PC-9 (cell line): ENCODE measurements at regions not wholly inside any gene's neighbourhood (a gene's known extent, or its start where the extent isn't known, plus 50 kb on each side); places are given as distances from the start of the nearest gene placed in this dataset.

Source experiments
- BruUV-seq: library from RNA; stranded (reverse); fragments of 400-500 nt; replicated peaks from 2 replicates; lab custom pipeline; 2021; lab: Mats Ljungman, UMichigan
- CTCF ChIA-PET: fragments of 300-600 bp; sonication (Branson Sonifier 250); formaldehyde crosslinking; loops from one replicate; lab custom pipeline; 2022; ENCODE audit warnings: antibody characterized with exemption; lab: Charles Lee
- POLR2A ChIA-PET: fragments of 300-600 bp; sonication (Branson Sonifier 250); formaldehyde crosslinking; loops from one replicate; lab custom pipeline; 2022; ENCODE audit warnings: antibody characterized with exemption; ENCODE audit not compliant: unreplicated experiment; lab: Charles Lee
- DNase-seq, 2 experiments: peaks; one replicate each; pipeline versions ENCODE4 v3.0.0 to v3.0.0-alpha.2; 2015 to 2022; ENCODE audit warnings: mixed read lengths in 1 of 2
- H2AFZ ChIP-seq: fragments of 200-600 bp; sonication (generic); 2 replicates; pipeline ENCODE4 v1.8.1; 2017; ENCODE audit warnings: antibody characterized with exemption
- H3F3A ChIP-seq: fragments of 200-600 bp; sonication (generic); 2 replicates; pipeline ENCODE4 v1.8.1; 2017; ENCODE audit warnings: antibody characterized with exemption, mild to moderate bottlenecking, low read depth; ENCODE audit not compliant: insufficient read depth
- H3K27ac ChIP-seq: fragments of 200-600 bp; sonication (generic); 2 replicates; pipeline ENCODE4 v1.6.1; 2016; ENCODE audit warnings: mixed run types
- H3K27me3 ChIP-seq: fragments of 200-600 bp; sonication (generic); 2 replicates; pipeline ENCODE4 v1.6.1; 2016; ENCODE audit warnings: low read depth, mixed run types; ENCODE audit not compliant: insufficient read depth
- H3K36me3 ChIP-seq: fragments of 200-600 bp; sonication (generic); 2 replicates; pipeline ENCODE4 v1.6.1; 2016; ENCODE audit warnings: low read depth, mixed run types
- H3K4me1 ChIP-seq: fragments of 200-600 bp; sonication (generic); replicated peaks from 2 replicates; pipeline ENCODE4 v1.6.1; 2016; ENCODE audit warnings: mixed run types; ENCODE audit not compliant: insufficient read depth
- H3K4me2 ChIP-seq: fragments of 200-600 bp; sonication (generic); 2 replicates; pipeline ENCODE4 v1.6.1; 2017; ENCODE audit warnings: mixed run types
- H3K4me3 ChIP-seq: fragments of 200-600 bp; sonication (generic); 2 replicates; pipeline ENCODE4 v1.6.1; 2016; ENCODE audit warnings: mixed run types
- H3K79me2 ChIP-seq: fragments of 200-600 bp; sonication (generic); 2 replicates; pipeline ENCODE4 v1.6.1; 2017; ENCODE audit warnings: low read depth, mixed run types
- H3K9me2 ChIP-seq: fragments of 200-600 bp; sonication (generic); 2 replicates; pipeline ENCODE4 v1.8.1; 2017; ENCODE audit warnings: mild to moderate bottlenecking; ENCODE audit not compliant: insufficient read depth
- H3K9me3 ChIP-seq: fragments of 200-600 bp; sonication (generic); 2 replicates; pipeline ENCODE4 v1.8.1; 2016; ENCODE audit warnings: low read depth; ENCODE audit not compliant: insufficient read depth
- H4K20me1 ChIP-seq: fragments of 200-600 bp; sonication (generic); 2 replicates; pipeline ENCODE4 v1.8.1; 2017; ENCODE audit not compliant: insufficient read depth
- EZH2 ChIP-seq: fragments of 200-600 bp; sonication (generic); IDR thresholded peaks from 2 replicates; pipeline ENCODE4 v1.8.0; 2017; ENCODE audit warnings: antibody characterized with exemption, low read depth
- intact Hi-C: fragments of 100-400 bp; cut with micrococcal nuclease; formaldehyde crosslinking; loops from one replicate; pipeline ENCODE4 v1.10.0; 2022; ENCODE audit not compliant: unreplicated experiment
- TF ChIP-seq, protein P1 (sequence below): fragments of 200-600 bp; sonication (generic); conservative IDR thresholded peaks from 2 replicates; pipeline ENCODE4 v1.6.1; 2017; ENCODE audit warnings: mixed run types, antibody characterized with exemption, mild to moderate bottlenecking, moderate library complexity

GRCh38 chr4:126180642-126181041 is 865.9 kb downstream of the FAT4 start:
- Histone ChIP-seq H3K27ac (no peak overlapping the region), H3K9me3 (no peaks in the 10 kb centered on the region), H3K4me3 (no peak overlapping the region), H3K9me2 (peaks cover under 1% of the 10 kb centered on the region; the same call in 1 of the 2 replicates), H4K20me1 (no peaks in the 10 kb centered on the region), H3K79me2 (no peaks in the 10 kb centered on the region), H3K4me2 (no peak overlapping the region), H3K36me3 (no peaks in the 10 kb centered on the region), H3K4me1 (no peaks in the 10 kb centered on the region), H3F3A (no peaks in the 10 kb centered on the region), H2AFZ (no peak overlapping the region), H3K27me3 (no peaks in the 10 kb centered on the region)
- CTCF ChIA-PET, result interaction anchor here (0.7 kb wide), 1 partner anchor 419 kb away, joined by 3 read pairs; no protein-coding TSS in a partner anchor
- intact Hi-C loops, result no loop called here
- POLR2A ChIA-PET, result no interaction called here
- no TSS peak for BruUV-seq
- no peak for DNase-seq
- TF ChIP-seq EZH2, result no peak
- TF ChIP-seq, protein P1, sequence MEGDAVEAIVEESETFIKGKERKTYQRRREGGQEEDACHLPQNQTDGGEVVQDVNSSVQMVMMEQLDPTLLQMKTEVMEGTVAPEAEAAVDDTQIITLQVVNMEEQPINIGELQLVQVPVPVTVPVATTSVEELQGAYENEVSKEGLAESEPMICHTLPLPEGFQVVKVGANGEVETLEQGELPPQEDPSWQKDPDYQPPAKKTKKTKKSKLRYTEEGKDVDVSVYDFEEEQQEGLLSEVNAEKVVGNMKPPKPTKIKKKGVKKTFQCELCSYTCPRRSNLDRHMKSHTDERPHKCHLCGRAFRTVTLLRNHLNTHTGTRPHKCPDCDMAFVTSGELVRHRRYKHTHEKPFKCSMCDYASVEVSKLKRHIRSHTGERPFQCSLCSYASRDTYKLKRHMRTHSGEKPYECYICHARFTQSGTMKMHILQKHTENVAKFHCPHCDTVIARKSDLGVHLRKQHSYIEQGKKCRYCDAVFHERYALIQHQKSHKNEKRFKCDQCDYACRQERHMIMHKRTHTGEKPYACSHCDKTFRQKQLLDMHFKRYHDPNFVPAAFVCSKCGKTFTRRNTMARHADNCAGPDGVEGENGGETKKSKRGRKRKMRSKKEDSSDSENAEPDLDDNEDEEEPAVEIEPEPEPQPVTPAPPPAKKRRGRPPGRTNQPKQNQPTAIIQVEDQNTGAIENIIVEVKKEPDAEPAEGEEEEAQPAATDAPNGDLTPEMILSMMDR, result no peak

DNA sequence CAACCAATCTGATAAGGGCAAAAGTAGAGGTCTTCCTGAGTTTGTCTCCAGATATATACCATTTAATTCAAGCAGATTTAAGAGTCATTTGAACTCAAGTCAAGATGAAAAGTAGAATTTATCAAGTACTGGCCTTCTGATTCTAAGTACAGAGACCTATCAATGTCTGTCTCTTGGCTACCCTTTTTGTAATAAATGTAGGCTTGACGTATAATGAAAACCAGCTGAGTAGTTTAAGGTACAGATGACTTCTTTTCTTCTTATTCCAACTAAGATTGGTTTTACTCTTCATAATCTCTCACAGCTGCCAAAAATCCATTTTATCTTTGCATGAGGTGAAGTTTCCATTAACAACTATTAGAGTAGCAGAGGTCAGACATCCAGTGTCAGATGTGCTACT is 867.6 kb downstream of the FAT4 start:
- H2AFZ ChIP-seq, result no peak overlapping the region

DNA sequence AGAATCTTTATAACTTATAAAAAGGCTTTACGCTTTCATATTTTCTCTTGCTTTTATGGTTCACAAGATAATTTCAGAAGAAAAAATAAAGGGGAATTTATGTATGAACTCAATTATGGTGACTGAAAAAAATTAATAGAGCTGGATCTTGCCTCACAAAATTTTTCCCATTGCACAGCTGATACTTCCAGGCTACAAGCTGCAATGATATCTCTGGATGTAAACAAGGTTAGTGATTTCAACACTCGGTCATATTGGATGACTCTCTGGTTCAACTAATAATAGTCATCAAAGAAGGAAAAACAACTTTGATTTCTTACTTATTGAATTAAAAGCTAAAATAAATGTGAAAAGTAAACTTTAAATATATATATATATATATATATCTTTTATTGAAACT is 868.0 kb downstream of the FAT4 start:
- H3K27ac ChIP-seq, result no peak overlapping the region

More for the DNA sequence above, 867.6 kb downstream of the FAT4 start:
- BruUV-seq, result no TSS peak
- TF ChIP-seq, protein P1, result no peak
- TF ChIP-seq EZH2, result no peak
- Histone ChIP-seq H3K9me3 (no peaks in the 10 kb centered on the region), H3K9me2 (no peaks in the 10 kb centered on the region), H4K20me1 (no peaks in the 10 kb centered on the region), H3K36me3 (no peaks in the 10 kb centered on the region), H3K4me3 (no peak overlapping the region), H3K79me2 (no peaks in the 10 kb centered on the region), H3K4me1 (no peaks in the 10 kb centered on the region), H3K27me3 (no peaks in the 10 kb centered on the region), H3K4me2 (no peak overlapping the region), H3F3A (no peaks in the 10 kb centered on the region), H3K27ac (no peak overlapping the region)
- ChIA-PET CTCF (no interaction called here), POLR2A (no interaction called here)
- DNase-seq, result no peak
- intact Hi-C loops, result no loop called here

DNA sequence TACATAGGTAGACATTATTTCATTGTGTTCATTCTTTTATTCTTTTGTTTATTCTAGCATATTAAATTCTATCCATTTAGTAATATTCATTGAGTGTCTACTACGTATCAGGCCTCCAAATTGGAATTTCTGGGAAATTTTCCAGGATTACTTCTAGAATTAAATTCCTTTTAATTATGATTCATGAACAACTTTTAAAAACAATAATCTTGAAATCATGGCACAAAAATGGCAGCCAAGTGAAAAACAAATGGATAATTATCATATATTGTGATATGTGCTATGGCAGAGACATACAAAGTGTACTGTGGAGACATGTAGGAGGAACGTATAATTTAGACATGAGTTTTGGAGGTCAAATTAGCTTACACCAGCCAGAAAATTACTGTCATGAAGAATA is 868.5 kb downstream of the FAT4 start:
- TF ChIP-seq, protein P1, result no peak
- TF ChIP-seq EZH2, result no peak
- Histone ChIP-seq H3K36me3 (no peaks in the 10 kb centered on the region), H3K27ac (no peak overlapping the region), H3F3A (no peaks in the 10 kb centered on the region), H3K9me3 (no peaks in the 10 kb centered on the region), H3K79me2 (no peaks in the 10 kb centered on the region), H2AFZ (no peak overlapping the region), H3K9me2 (no peaks in the 10 kb centered on the region), H4K20me1 (no peaks in the 10 kb centered on the region), H3K4me2 (no peak overlapping the region), H3K4me3 (no peak overlapping the region), H3K4me1 (no peaks in the 10 kb centered on the region), H3K27me3 (no peaks in the 10 kb centered on the region)
- CTCF ChIA-PET, result no interaction called here
- DNase-seq, result no peak
- intact Hi-C loops, result no loop called here
- no TSS peak for BruUV-seq
- POLR2A ChIA-PET, result no interaction called here

More for the DNA sequence above, 868.0 kb downstream of the FAT4 start:
- no peak overlapping the region for H3K4me3 ChIP-seq
- no peak overlapping the region for H2AFZ ChIP-seq
- no peaks in the 10 kb centered on the region for H3K79me2 ChIP-seq
- no peaks in the 10 kb centered on the region for H3K4me1 ChIP-seq
- TF ChIP-seq EZH2, result no peak
- ChIA-PET CTCF (no interaction called here), POLR2A (no interaction called here)
- no peaks in the 10 kb centered on the region for H3K27me3 ChIP-seq
- H3K9me3 ChIP-seq, result no peaks in the 10 kb centered on the region
- no TSS peak for BruUV-seq
- no peaks in the 10 kb centered on the region for H3F3A ChIP-seq
- no peaks in the 10 kb centered on the region for H3K36me3 ChIP-seq
- no peaks in the 10 kb centered on the region for H3K9me2 ChIP-seq
- no peak overlapping the region for H3K4me2 ChIP-seq
- H4K20me1 ChIP-seq, result no peaks in the 10 kb centered on the region
- DNase-seq, result no peak
- intact Hi-C loops, result no loop called here
